HEK293T (cell line): ENCODE measurements at regions not wholly inside any gene's neighbourhood (a gene's known extent, or its start where the extent isn't known, plus 50 kb on each side); places are given as distances from the start of the nearest gene placed in this dataset.

ENCODE experiments used
- ARNT ChIP-seq: fragments of 450-650 bp; IDR thresholded peaks from 2 replicates; pipeline ENCODE4 v1.6.1; 2017; ENCODE audit warnings: mild to moderate bottlenecking
- BHLHE40 ChIP-seq: fragments of 450-650 bp; IDR thresholded peaks from 2 replicates; pipeline ENCODE4 v1.6.1; 2016; ENCODE audit warnings: mild to moderate bottlenecking, moderate library complexity, borderline replicate concordance
- ELF4 ChIP-seq: fragments of 450-650 bp; IDR thresholded peaks from 2 replicates; pipeline ENCODE4 v1.6.1; 2017; ENCODE audit warnings: antibody characterized with exemption
- FOXA1 ChIP-seq: fragments of 450-650 bp; IDR thresholded peaks from 2 replicates; pipeline ENCODE4 v1.6.1; 2016; ENCODE audit warnings: mild to moderate bottlenecking
- FOXK2 ChIP-seq: fragments of 450-650 bp; IDR thresholded peaks from 2 replicates; pipeline ENCODE4 v1.6.1; 2016; ENCODE audit warnings: mild to moderate bottlenecking
- FOXM1 ChIP-seq: fragments of 450-650 bp; IDR thresholded peaks from 2 replicates; pipeline ENCODE4 v1.6.1; 2017; ENCODE audit warnings: mild to moderate bottlenecking, borderline replicate concordance
- HDGF ChIP-seq: fragments of 450-650 bp; IDR thresholded peaks from 2 replicates; pipeline ENCODE4 v1.6.1; 2017; ENCODE audit warnings: antibody characterized with exemption, borderline replicate concordance
- L3MBTL2 ChIP-seq: fragments of 450-650 bp; conservative IDR thresholded peaks from 2 replicates; pipeline ENCODE4 v1.6.1; 2016; ENCODE audit warnings: mild to moderate bottlenecking
- LEF1 ChIP-seq: fragments of 450-650 bp; IDR thresholded peaks from 2 replicates; pipeline ENCODE4 v1.6.1; 2017; ENCODE audit warnings: mild to moderate bottlenecking, borderline replicate concordance
- SP1 ChIP-seq: fragments of 450-650 bp; IDR thresholded peaks from 2 replicates; pipeline ENCODE4 v1.6.1; 2017
- SUZ12 ChIP-seq: fragments of 450-650 bp; IDR thresholded peaks from 2 replicates; pipeline ENCODE4 v1.6.1; 2016; ENCODE audit warnings: mild to moderate bottlenecking
- TARDBP ChIP-seq: fragments of 450-650 bp; IDR thresholded peaks from 2 replicates; pipeline ENCODE4 v1.6.1; 2016
- ZNF384 ChIP-seq: fragments of 450-650 bp; IDR thresholded peaks from 2 replicates; pipeline ENCODE4 v1.6.1; 2016
- TF ChIP-seq, protein P1 (sequence below): fragments of 450-650 bp; IDR thresholded peaks from 2 replicates; pipeline ENCODE4 v1.6.1; 2016

DNA sequence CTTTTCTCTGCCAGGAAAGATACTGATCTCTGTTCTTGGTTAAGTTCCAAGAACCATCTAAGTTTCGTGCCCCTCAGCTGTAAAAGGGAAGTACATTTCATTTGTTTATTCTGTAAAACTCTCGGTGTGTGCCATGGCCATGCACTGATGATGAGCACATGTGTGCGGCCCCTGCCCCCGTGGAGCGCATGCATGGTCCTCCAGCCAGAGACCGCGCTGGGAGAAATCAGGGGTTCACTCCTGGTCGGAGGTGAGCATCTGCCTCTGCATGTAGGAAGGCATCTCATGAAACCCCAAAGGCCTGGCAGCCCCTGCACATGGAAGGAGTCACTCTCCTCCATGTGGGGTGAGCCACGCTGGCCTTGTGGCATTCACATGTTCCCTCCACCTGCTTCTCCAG, 102.5 kb upstream of the RTL1 start:
- no peak for TF ChIP-seq SUZ12
- no peak for TF ChIP-seq TARDBP
- TF ChIP-seq FOXA1, result no peak
- TF ChIP-seq, protein P1, sequence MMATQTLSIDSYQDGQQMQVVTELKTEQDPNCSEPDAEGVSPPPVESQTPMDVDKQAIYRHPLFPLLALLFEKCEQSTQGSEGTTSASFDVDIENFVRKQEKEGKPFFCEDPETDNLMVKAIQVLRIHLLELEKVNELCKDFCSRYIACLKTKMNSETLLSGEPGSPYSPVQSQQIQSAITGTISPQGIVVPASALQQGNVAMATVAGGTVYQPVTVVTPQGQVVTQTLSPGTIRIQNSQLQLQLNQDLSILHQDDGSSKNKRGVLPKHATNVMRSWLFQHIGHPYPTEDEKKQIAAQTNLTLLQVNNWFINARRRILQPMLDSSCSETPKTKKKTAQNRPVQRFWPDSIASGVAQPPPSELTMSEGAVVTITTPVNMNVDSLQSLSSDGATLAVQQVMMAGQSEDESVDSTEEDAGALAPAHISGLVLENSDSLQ, result no peak
- TF ChIP-seq ELF4, result no peak
- TF ChIP-seq HDGF, result no peak
- TF ChIP-seq ZNF384, result no peak
- no peak for TF ChIP-seq SP1
- TF ChIP-seq FOXK2, result no peak
- TF ChIP-seq BHLHE40, result no peak
- TF ChIP-seq FOXM1, result no peak
- no peak for TF ChIP-seq L3MBTL2
- TF ChIP-seq LEF1, result no peak
- no peak for TF ChIP-seq ARNT
